K562 (cell line): ENCODE measurements at regions not wholly inside any gene's neighbourhood (a gene's known extent, or its start where the extent isn't known, plus 50 kb on each side); places are given as distances from the start of the nearest gene placed in this dataset.

Source experiments
- BCOR ChIP-seq: fragments of 450-650 bp; IDR thresholded peaks from 2 replicates; pipeline ENCODE4 v1.6.1; 2016
- CBFB ChIP-seq: sonication (generic); formaldehyde crosslinking; IDR thresholded peaks from 2 replicates; pipeline ENCODE4 v1.4.0; 2020; ENCODE audit warnings: mild to moderate bottlenecking, missing genetic modification reagents
- CHD2 ChIP-seq: IDR thresholded peaks from 2 replicates; pipeline ENCODE4 v1.6.1; 2011; ENCODE audit warnings: low read depth, low read length
- HNRNPLL ChIP-seq: fragments of 200-400 bp; formaldehyde crosslinking; IDR thresholded peaks from 2 replicates; pipeline ENCODE4 v1.6.1; 2017; ENCODE audit warnings: low read length, low read depth, mild to moderate bottlenecking; ENCODE audit not compliant: poor library complexity, severe bottlenecking
- POLR2AphosphoS2 ChIP-seq: IDR thresholded peaks from 2 replicates; pipeline ENCODE4 v1.6.1; 2012; ENCODE audit warnings: low read length, improper control_type of control experiment
- RNF2 ChIP-seq: sonication (generic); IDR thresholded peaks from 2 replicates; pipeline ENCODE4 v1.6.1; 2016
- SMARCB1 ChIP-seq: IDR thresholded peaks from 2 replicates; pipeline ENCODE4 v1.6.1; 2011; ENCODE audit warnings: improper control_type of control experiment, low read depth; ENCODE audit not compliant: insufficient read length
- ZBTB43 ChIP-seq: sonication (generic); formaldehyde crosslinking; IDR thresholded peaks from 2 replicates; pipeline ENCODE4 v1.8.0; 2023; ENCODE audit warnings: mild to moderate bottlenecking, missing genetic modification reagents
- TF ChIP-seq, protein P1 (sequence below): fragments of 250-450 bp; sonication (Bioruptor Pico); IDR thresholded peaks from 2 replicates; pipeline ENCODE4 v1.4.0; 2020; ENCODE audit warnings: borderline replicate concordance
- TF ChIP-seq, protein P2 (sequence below), 3 experiments: IDR thresholded peaks in 2 of 3; conservative IDR thresholded peaks in 1 of 3; 2 replicates each; pipeline ENCODE4 v1.5.1; 2011 to 2012; ENCODE audit warnings: low read length in 3 of 3, mild to moderate bottlenecking in 3 of 3, control low read depth in 2 of 3, improper control_type of control experiment in 1 of 3, inconsistent platforms in 1 of 3, low read depth in 1 of 3, mixed read lengths in 1 of 3, moderate library complexity in 1 of 3; ENCODE audit not compliant: insufficient read depth in 2 of 3

- no peak for TF ChIP-seq POLR2AphosphoS2
- no peak for TF ChIP-seq BCOR
- TF ChIP-seq, protein P1, sequence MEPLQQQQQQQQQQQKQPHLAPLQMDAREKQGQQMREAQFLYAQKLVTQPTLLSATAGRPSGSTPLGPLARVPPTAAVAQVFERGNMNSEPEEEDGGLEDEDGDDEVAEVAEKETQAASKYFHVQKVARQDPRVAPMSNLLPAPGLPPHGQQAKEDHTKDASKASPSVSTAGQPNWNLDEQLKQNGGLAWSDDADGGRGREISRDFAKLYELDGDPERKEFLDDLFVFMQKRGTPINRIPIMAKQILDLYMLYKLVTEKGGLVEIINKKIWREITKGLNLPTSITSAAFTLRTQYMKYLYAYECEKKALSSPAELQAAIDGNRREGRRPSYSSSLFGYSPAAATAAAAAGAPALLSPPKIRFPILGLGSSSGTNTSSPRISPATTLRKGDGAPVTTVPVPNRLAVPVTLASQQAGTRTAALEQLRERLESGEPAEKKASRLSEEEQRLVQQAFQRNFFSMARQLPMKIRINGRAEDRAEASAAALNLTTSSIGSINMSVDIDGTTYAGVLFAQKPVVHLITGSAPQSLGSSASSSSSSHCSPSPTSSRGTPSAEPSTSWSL (CRISPR knock-in tag): no peak
- no peak for TF ChIP-seq CHD2
- no peak for TF ChIP-seq ZBTB43 (CRISPR knock-in tag)
- TF ChIP-seq, protein P2, sequence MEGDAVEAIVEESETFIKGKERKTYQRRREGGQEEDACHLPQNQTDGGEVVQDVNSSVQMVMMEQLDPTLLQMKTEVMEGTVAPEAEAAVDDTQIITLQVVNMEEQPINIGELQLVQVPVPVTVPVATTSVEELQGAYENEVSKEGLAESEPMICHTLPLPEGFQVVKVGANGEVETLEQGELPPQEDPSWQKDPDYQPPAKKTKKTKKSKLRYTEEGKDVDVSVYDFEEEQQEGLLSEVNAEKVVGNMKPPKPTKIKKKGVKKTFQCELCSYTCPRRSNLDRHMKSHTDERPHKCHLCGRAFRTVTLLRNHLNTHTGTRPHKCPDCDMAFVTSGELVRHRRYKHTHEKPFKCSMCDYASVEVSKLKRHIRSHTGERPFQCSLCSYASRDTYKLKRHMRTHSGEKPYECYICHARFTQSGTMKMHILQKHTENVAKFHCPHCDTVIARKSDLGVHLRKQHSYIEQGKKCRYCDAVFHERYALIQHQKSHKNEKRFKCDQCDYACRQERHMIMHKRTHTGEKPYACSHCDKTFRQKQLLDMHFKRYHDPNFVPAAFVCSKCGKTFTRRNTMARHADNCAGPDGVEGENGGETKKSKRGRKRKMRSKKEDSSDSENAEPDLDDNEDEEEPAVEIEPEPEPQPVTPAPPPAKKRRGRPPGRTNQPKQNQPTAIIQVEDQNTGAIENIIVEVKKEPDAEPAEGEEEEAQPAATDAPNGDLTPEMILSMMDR (IDR thresholded peaks at IDR 0.05 in 2 of 3, conservative IDR thresholded peaks at IDR 0.05 in 1 of 3; ENCODE audit: insufficient read depth in 2 of 3, low read depth in 1 of 3, low read length in 3 of 3): no peak
- TF ChIP-seq SMARCB1: no peak
- no peak for TF ChIP-seq HNRNPLL
- TF ChIP-seq RNF2: no peak
- TF ChIP-seq CBFB: no peak
Observed at GRCh38 chr4:19314116-19314515, 937.6 kb upstream of the SLIT2 start.
